ENCODE measurements at regions not wholly inside any gene's neighbourhood (a gene's known extent, or its start where the extent isn't known, plus 50 kb on each side); places are given as distances from the start of the nearest gene placed in this dataset.

GRCh38 chr12:19005257-19005801, 124.2 kb upstream of the PLEKHA5 start:
- TF ChIP-seq EZH2phosphoT487 (IDR thresholded peaks at IDR 0.05; ENCODE audit: insufficient read depth, low read depth) (no peak), EZH2 (IDR thresholded peaks at IDR 0.05; ENCODE audit: insufficient read depth, poor library complexity, severe bottlenecking) (no peak)
